GM23338 (cell line): ENCODE measurements at regions not wholly inside any gene's neighbourhood (a gene's known extent, or its start where the extent isn't known, plus 50 kb on each side); places are given as distances from the start of the nearest gene placed in this dataset.

Experiments
- ATAC-seq: fragments of 200-7000 bp; cut with Tn5 transposase; 3 replicates; pipeline ENCODE4 v1.9.1; 2020
- DNase-seq: peaks from one replicate; pipeline ENCODE4 v3.0.0-alpha.2; 2015; ENCODE audit warnings: low spot score
- H2AFZ ChIP-seq: fragments of 200-600 bp; sonication (generic); 2 replicates; pipeline ENCODE4 v1.8.0; 2016; ENCODE audit warnings: antibody characterized with exemption, mild to moderate bottlenecking, moderate library complexity
- H3F3A ChIP-seq: fragments of 200-600 bp; sonication (generic); replicated peaks from 2 replicates; pipeline ENCODE4 v1.8.0; 2017; ENCODE audit warnings: antibody characterized with exemption, mixed run types, low read depth
- H3K27ac ChIP-seq: fragments of 200-600 bp; sonication (generic); 2 replicates; pipeline ENCODE4 v1.6.1; 2016; ENCODE audit warnings: low read depth
- H3K27me3 ChIP-seq: fragments of 200-600 bp; sonication (generic); 2 replicates; pipeline ENCODE4 v1.8.0; 2016; ENCODE audit warnings: mild to moderate bottlenecking, mixed run types, moderate library complexity; ENCODE audit not compliant: insufficient read depth
- H3K36me3 ChIP-seq: fragments of 200-600 bp; sonication (generic); 2 replicates; pipeline ENCODE4 v1.8.0; 2016; ENCODE audit warnings: mild to moderate bottlenecking; ENCODE audit not compliant: insufficient read depth
- H3K4me1 ChIP-seq: fragments of 200-600 bp; sonication (generic); 2 replicates; pipeline ENCODE4 v1.8.0; 2016; ENCODE audit warnings: mild to moderate bottlenecking, moderate library complexity; ENCODE audit not compliant: insufficient read depth
- H3K4me2 ChIP-seq: fragments of 200-600 bp; sonication (generic); 2 replicates; pipeline ENCODE4 v1.7.1; 2017; ENCODE audit warnings: mixed run types
- H3K4me3 ChIP-seq: fragments of 200-600 bp; sonication (generic); 2 replicates; pipeline ENCODE4 v1.6.1; 2016; ENCODE audit warnings: mixed run types
- H3K79me2 ChIP-seq: fragments of 200-600 bp; sonication (generic); replicated peaks from 2 replicates; pipeline ENCODE4 v1.8.0; 2017; ENCODE audit warnings: mild to moderate bottlenecking; ENCODE audit not compliant: insufficient read depth
- H3K9me2 ChIP-seq: fragments of 200-600 bp; sonication (generic); 2 replicates; pipeline ENCODE4 v1.8.0; 2017; ENCODE audit not compliant: insufficient read depth
- H4K20me1 ChIP-seq: fragments of 200-600 bp; sonication (generic); replicated peaks from 2 replicates; pipeline ENCODE4 v1.8.0; 2017; ENCODE audit warnings: mild to moderate bottlenecking; ENCODE audit not compliant: insufficient read depth
- H3K27ac Mint-ChIP-seq: 2 replicates; pipeline ENCODE4 v1.8.0; 2020; ENCODE audit warnings: inconsistent platforms, mild to moderate bottlenecking, moderate library complexity, mixed read lengths
- H3K27me3 Mint-ChIP-seq: 3 replicates; pipeline ENCODE4 v1.8.0; 2022; ENCODE audit warnings: low read depth, mild to moderate bottlenecking, moderate library complexity, mixed read lengths, inconsistent platforms; ENCODE audit not compliant: insufficient read depth, poor library complexity
- H3K36me3 Mint-ChIP-seq: 3 replicates; pipeline ENCODE4 v1.8.0; 2021; ENCODE audit warnings: low read depth, mild to moderate bottlenecking, inconsistent platforms, moderate library complexity, mixed read lengths
- H3K4me1 Mint-ChIP-seq: 3 replicates; pipeline ENCODE4 v1.8.0; 2020; ENCODE audit warnings: mild to moderate bottlenecking, inconsistent platforms, mixed read lengths
- H3K4me3 Mint-ChIP-seq: 3 replicates; pipeline ENCODE4 v1.8.0; 2021; ENCODE audit warnings: moderate library complexity, mild to moderate bottlenecking, inconsistent platforms, mixed read lengths
- H3K9me3 Mint-ChIP-seq: 3 replicates; pipeline ENCODE4 v1.8.0; 2020; ENCODE audit warnings: moderate library complexity, mild to moderate bottlenecking, inconsistent platforms, mixed read lengths
- EZH2 ChIP-seq: fragments of 200-600 bp; sonication (generic); IDR thresholded peaks from one replicate; pipeline ENCODE4 v1.8.0; 2017; ENCODE audit warnings: antibody characterized with exemption, mild to moderate bottlenecking, low read depth; ENCODE audit not compliant: unreplicated experiment
- JUNB ChIP-seq: IDR thresholded peaks from one replicate; pipeline ENCODE4 v1.6.1; 2016; ENCODE audit warnings: antibody characterized with exemption; ENCODE audit not compliant: unreplicated experiment
- NANOG ChIP-seq: IDR thresholded peaks from 2 replicates; pipeline ENCODE4 v1.6.1; 2016; ENCODE audit warnings: antibody characterized with exemption, borderline replicate concordance
- POLR2AphosphoS5 ChIP-seq: IDR thresholded peaks from 2 replicates; pipeline ENCODE4 v1.6.1; 2016; ENCODE audit warnings: antibody characterized with exemption, low read depth
- STAT1 ChIP-seq: IDR thresholded peaks from one replicate; pipeline ENCODE4 v1.6.1; 2016; ENCODE audit warnings: antibody characterized with exemption; ENCODE audit not compliant: unreplicated experiment
- ZNF114 ChIP-seq: fragments of 250-450 bp; sonication (Bioruptor Pico); IDR thresholded peaks from 2 replicates; pipeline ENCODE4 v1.5.0; 2020; ENCODE audit warnings: mild to moderate bottlenecking, moderate library complexity
- TF ChIP-seq, protein P1 (sequence below): IDR thresholded peaks from 2 replicates; pipeline ENCODE4 v1.6.1; 2016; ENCODE audit warnings: antibody characterized with exemption
- TF ChIP-seq, protein P2 (sequence below): fragments of 250-450 bp; sonication (Bioruptor Pico); IDR thresholded peaks from 2 replicates; pipeline ENCODE4 v1.5.0; 2020; ENCODE audit warnings: mild to moderate bottlenecking, moderate library complexity
- TF ChIP-seq, protein P3 (sequence below): IDR thresholded peaks from one replicate; pipeline ENCODE4 v1.6.1; 2018; ENCODE audit warnings: antibody characterized with exemption; ENCODE audit not compliant: unreplicated experiment

DNA sequence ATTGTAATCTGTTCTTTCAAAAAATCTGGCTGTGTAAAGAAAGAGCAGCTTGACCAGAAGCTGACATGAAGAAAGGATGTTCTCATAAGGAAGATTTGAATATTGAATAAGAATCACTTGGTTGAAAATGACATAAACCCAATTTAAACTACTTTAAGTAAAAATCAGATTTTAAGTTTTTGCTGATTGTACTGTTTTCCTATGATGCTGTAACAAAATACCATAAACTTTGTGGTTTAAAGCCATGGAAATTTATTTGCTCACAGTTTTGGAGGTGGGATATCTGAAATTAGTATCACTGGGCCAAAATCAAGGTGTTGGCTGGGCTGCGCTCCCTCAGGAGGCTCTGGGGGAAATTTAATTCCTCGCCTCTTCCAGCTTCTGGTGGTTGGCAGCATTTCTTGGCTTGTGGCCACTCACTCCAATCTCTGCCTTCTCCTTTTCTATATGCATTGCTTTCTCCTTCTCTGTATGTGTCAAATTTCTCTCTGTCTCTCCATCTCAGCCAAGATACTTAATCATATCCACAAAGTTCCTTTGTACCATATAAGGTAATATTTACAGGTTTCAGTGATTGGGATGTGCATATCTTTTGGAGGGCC is 141.2 kb upstream of the ZFP64 start:
- TF ChIP-seq JUNB (no peak), NANOG (no peak)
- TF ChIP-seq, protein P1, sequence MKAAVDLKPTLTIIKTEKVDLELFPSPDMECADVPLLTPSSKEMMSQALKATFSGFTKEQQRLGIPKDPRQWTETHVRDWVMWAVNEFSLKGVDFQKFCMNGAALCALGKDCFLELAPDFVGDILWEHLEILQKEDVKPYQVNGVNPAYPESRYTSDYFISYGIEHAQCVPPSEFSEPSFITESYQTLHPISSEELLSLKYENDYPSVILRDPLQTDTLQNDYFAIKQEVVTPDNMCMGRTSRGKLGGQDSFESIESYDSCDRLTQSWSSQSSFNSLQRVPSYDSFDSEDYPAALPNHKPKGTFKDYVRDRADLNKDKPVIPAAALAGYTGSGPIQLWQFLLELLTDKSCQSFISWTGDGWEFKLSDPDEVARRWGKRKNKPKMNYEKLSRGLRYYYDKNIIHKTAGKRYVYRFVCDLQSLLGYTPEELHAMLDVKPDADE: no peak
- H3K9me2 ChIP-seq: peaks cover 26% of the 10 kb centered on the region
- no peak for ATAC-seq
- no peaks in the 10 kb centered on the region; the same call in 1 of the 2 replicates for H3K36me3 ChIP-seq
- no peaks in the 10 kb centered on the region for H3K79me2 ChIP-seq
- H3K27ac ChIP-seq: no peak overlapping the region
- no peak overlapping the region for H3K4me3 ChIP-seq
- Mint-ChIP-seq H3K36me3 (no peaks in the 10 kb centered on the region), H3K27me3 (peaks cover 4% of the 10 kb centered on the region), H3K4me3 (no peak overlapping the region), H3K9me3 (peaks cover 6% of the 10 kb centered on the region; the same call in 2 of the 3 replicates), H3K4me1 (no peaks in the 10 kb centered on the region), H3K27ac (no peak overlapping the region)
- H2AFZ ChIP-seq: no peak overlapping the region
- no peaks in the 10 kb centered on the region for H3K27me3 ChIP-seq
- H3K4me1 ChIP-seq: no peaks in the 10 kb centered on the region
- no peaks in the 10 kb centered on the region for H4K20me1 ChIP-seq
- H3K4me2 ChIP-seq: no peak overlapping the region
- H3F3A ChIP-seq: no peaks in the 10 kb centered on the region
- DNase-seq: no peak

DNA sequence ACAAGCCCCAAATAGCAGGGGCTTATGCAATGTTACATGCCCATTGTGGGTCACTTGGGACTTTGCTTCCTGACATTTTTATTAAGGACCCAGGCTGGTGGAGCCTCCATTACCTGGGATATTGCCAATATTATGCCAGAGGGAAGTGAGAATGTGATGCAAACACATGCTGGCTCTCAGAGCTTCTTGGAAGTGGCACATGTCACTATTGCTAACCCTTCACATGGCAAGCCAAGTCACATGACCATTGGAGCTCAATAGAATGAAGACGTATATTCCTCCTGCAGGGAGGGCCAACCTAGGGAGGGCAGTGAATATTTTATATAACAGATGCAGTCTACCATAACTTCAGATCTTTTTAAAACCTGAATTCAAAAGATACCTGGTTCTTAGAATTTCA is 140.7 kb upstream of the ZFP64 start:
- no peaks in the 10 kb centered on the region for H3K27me3 ChIP-seq
- H4K20me1 ChIP-seq: no peaks in the 10 kb centered on the region
- H3K4me3 ChIP-seq: no peak overlapping the region
- H3F3A ChIP-seq: no peaks in the 10 kb centered on the region
- H3K4me2 ChIP-seq: no peak overlapping the region
- no peaks in the 10 kb centered on the region for H3K4me1 Mint-ChIP-seq
- H3K36me3 Mint-ChIP-seq: no peaks in the 10 kb centered on the region
- H3K9me3 Mint-ChIP-seq: peaks cover 6% of the 10 kb centered on the region; the same call in 2 of the 3 replicates
- H3K79me2 ChIP-seq: no peaks in the 10 kb centered on the region
- no peak overlapping the region for H3K27ac ChIP-seq
- H3K27me3 Mint-ChIP-seq: peaks cover 4% of the 10 kb centered on the region
- H3K9me2 ChIP-seq: peaks cover 26% of the 10 kb centered on the region
- no peak for ATAC-seq
- H3K27ac Mint-ChIP-seq: no peak overlapping the region
- H3K36me3 ChIP-seq: no peaks in the 10 kb centered on the region; the same call in 1 of the 2 replicates
- no peak overlapping the region for H2AFZ ChIP-seq
- H3K4me3 Mint-ChIP-seq: no peak overlapping the region
- no peak for DNase-seq
- no peaks in the 10 kb centered on the region for H3K4me1 ChIP-seq
- TF ChIP-seq, protein P2, sequence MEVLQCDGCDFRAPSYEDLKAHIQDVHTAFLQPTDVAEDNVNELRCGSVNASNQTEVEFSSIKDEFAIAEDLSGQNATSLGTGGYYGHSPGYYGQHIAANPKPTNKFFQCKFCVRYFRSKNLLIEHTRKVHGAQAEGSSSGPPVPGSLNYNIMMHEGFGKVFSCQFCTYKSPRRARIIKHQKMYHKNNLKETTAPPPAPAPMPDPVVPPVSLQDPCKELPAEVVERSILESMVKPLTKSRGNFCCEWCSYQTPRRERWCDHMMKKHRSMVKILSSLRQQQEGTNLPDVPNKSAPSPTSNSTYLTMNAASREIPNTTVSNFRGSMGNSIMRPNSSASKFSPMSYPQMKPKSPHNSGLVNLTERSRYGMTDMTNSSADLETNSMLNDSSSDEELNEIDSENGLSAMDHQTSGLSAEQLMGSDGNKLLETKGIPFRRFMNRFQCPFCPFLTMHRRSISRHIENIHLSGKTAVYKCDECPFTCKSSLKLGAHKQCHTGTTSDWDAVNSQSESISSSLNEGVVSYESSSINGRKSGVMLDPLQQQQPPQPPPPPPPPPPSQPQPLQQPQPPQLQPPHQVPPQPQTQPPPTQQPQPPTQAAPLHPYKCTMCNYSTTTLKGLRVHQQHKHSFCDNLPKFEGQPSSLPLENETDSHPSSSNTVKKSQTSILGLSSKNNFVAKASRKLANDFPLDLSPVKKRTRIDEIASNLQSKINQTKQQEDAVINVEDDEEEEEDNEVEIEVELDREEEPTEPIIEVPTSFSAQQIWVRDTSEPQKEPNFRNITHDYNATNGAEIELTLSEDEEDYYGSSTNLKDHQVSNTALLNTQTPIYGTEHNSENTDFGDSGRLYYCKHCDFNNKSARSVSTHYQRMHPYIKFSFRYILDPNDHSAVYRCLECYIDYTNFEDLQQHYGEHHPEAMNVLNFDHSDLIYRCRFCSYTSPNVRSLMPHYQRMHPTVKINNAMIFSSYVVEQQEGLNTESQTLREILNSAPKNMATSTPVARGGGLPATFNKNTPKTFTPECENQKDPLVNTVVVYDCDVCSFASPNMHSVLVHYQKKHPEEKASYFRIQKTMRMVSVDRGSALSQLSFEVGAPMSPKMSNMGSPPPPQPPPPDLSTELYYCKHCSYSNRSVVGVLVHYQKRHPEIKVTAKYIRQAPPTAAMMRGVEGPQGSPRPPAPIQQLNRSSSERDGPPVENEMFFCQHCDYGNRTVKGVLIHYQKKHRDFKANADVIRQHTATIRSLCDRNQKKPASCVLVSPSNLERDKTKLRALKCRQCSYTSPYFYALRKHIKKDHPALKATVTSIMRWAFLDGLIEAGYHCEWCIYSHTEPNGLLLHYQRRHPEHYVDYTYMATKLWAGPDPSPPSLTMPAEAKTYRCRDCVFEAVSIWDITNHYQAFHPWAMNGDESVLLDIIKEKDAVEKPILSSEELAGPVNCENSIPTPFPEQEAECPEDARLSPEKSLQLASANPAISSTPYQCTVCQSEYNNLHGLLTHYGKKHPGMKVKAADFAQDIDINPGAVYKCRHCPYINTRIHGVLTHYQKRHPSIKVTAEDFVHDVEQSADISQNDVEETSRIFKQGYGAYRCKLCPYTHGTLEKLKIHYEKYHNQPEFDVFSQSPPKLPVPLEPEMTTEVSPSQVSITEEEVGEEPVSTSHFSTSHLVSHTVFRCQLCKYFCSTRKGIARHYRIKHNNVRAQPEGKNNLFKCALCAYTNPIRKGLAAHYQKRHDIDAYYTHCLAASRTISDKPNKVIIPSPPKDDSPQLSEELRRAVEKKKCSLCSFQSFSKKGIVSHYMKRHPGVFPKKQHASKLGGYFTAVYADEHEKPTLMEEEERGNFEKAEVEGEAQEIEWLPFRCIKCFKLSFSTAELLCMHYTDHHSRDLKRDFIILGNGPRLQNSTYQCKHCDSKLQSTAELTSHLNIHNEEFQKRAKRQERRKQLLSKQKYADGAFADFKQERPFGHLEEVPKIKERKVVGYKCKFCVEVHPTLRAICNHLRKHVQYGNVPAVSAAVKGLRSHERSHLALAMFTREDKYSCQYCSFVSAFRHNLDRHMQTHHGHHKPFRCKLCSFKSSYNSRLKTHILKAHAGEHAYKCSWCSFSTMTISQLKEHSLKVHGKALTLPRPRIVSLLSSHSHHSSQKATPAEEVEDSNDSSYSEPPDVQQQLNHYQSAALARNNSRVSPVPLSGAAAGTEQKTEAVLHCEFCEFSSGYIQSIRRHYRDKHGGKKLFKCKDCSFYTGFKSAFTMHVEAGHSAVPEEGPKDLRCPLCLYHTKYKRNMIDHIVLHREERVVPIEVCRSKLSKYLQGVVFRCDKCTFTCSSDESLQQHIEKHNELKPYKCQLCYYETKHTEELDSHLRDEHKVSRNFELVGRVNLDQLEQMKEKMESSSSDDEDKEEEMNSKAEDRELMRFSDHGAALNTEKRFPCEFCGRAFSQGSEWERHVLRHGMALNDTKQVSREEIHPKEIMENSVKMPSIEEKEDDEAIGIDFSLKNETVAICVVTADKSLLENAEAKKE: no peak
- no peak for TF ChIP-seq NANOG
- TF ChIP-seq, protein P3, sequence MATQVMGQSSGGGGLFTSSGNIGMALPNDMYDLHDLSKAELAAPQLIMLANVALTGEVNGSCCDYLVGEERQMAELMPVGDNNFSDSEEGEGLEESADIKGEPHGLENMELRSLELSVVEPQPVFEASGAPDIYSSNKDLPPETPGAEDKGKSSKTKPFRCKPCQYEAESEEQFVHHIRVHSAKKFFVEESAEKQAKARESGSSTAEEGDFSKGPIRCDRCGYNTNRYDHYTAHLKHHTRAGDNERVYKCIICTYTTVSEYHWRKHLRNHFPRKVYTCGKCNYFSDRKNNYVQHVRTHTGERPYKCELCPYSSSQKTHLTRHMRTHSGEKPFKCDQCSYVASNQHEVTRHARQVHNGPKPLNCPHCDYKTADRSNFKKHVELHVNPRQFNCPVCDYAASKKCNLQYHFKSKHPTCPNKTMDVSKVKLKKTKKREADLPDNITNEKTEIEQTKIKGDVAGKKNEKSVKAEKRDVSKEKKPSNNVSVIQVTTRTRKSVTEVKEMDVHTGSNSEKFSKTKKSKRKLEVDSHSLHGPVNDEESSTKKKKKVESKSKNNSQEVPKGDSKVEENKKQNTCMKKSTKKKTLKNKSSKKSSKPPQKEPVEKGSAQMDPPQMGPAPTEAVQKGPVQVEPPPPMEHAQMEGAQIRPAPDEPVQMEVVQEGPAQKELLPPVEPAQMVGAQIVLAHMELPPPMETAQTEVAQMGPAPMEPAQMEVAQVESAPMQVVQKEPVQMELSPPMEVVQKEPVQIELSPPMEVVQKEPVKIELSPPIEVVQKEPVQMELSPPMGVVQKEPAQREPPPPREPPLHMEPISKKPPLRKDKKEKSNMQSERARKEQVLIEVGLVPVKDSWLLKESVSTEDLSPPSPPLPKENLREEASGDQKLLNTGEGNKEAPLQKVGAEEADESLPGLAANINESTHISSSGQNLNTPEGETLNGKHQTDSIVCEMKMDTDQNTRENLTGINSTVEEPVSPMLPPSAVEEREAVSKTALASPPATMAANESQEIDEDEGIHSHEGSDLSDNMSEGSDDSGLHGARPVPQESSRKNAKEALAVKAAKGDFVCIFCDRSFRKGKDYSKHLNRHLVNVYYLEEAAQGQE: no peak
- TF ChIP-seq EZH2: no peak
- TF ChIP-seq, protein P1: no peak
- no peak for TF ChIP-seq JUNB
- TF ChIP-seq POLR2AphosphoS5: no peak
- no peak for TF ChIP-seq ZNF114 (CRISPR knock-in tag)
- no peak for TF ChIP-seq STAT1
